ENCODE measurements at regions not wholly inside any gene's neighbourhood (a gene's known extent, or its start where the extent isn't known, plus 50 kb on each side); places are given as distances from the start of the nearest gene placed in this dataset.

- no peak for DNase-seq (ENCODE audit: extremely low read depth, low read depth)
- H3K4me3 ChIP-seq (replicated peaks; ENCODE audit: low read depth, low read length): no peak overlapping the region
- no peak for TF ChIP-seq CTCF (IDR thresholded peaks at IDR 0.05; ENCODE audit: low read depth, low read length, missing control alignments)
Observed at GRCh38 chr6:113110211-113110610, 746.9 kb upstream of the MARCKS start.

- no peak for DNase-seq (ENCODE audit: extremely low read depth, low read depth)
- TF ChIP-seq CTCF (IDR thresholded peaks at IDR 0.05; ENCODE audit: low read depth, low read length, missing control alignments): no peak
- no peak overlapping the region for H3K4me3 ChIP-seq (replicated peaks; ENCODE audit: low read depth, low read length)
Observed at GRCh38 chr6:113111550-113111949, 745.6 kb upstream of the MARCKS start.

- TF ChIP-seq CTCF (IDR thresholded peaks at IDR 0.05; ENCODE audit: low read depth, low read length, missing control alignments): no peak
- peak; percentile 47 for DNase-seq (ENCODE audit: extremely low read depth, low read depth)
Observed at GRCh38 chr6:113112086-113112485, 745.1 kb upstream of the MARCKS start.

GRCh38 chr6:113115196-113115595 is 741.9 kb upstream of the MARCKS start:
- no peak for TF ChIP-seq CTCF (IDR thresholded peaks at IDR 0.05; ENCODE audit: low read depth, low read length, missing control alignments)
- DNase-seq (ENCODE audit: extremely low read depth, low read depth): no peak
- H3K4me3 ChIP-seq (replicated peaks; ENCODE audit: low read depth, low read length): no peak overlapping the region

More at GRCh38 chr6:113112086-113112485, 745.1 kb upstream of the MARCKS start:
- H3K4me3 ChIP-seq (replicated peaks; ENCODE audit: low read depth, low read length): no peak overlapping the region

- peak; percentile 85 for DNase-seq (ENCODE audit: extremely low read depth, low read depth)
- no peak overlapping the region for H3K4me3 ChIP-seq (replicated peaks; ENCODE audit: low read depth, low read length)
- no peak for TF ChIP-seq CTCF (IDR thresholded peaks at IDR 0.05; ENCODE audit: low read depth, low read length, missing control alignments)
Observed at GRCh38 chr6:113120224-113120581, 736.9 kb upstream of the MARCKS start.

- DNase-seq (ENCODE audit: extremely low read depth, low read depth): peak; percentile 79
- TF ChIP-seq CTCF (IDR thresholded peaks at IDR 0.05; ENCODE audit: low read depth, low read length, missing control alignments): no peak
Observed at GRCh38 chr6:113120582-113121285, 736.4 kb upstream of the MARCKS start.

GRCh38 chr6:113121571-113121970 is 735.6 kb upstream of the MARCKS start:
- TF ChIP-seq CTCF (IDR thresholded peaks at IDR 0.05; ENCODE audit: low read depth, low read length, missing control alignments): no peak
- DNase-seq (ENCODE audit: extremely low read depth, low read depth): no peak
- no peak overlapping the region for H3K4me3 ChIP-seq (replicated peaks; ENCODE audit: low read depth, low read length)

More at GRCh38 chr6:113120582-113121285, 736.4 kb upstream of the MARCKS start:
- H3K4me3 ChIP-seq (replicated peaks; ENCODE audit: low read depth, low read length): no peak overlapping the region
